Neural progenitor cell (in vitro differentiated cells): ENCODE measurements at regions not wholly inside any gene's neighbourhood (a gene's known extent, or its start where the extent isn't known, plus 50 kb on each side); places are given as distances from the start of the nearest gene placed in this dataset.

Source experiments
- EZH2 ChIP-seq: fragments of 200-600 bp; sonication (generic); IDR thresholded peaks from 2 replicates; pipeline ENCODE4 v1.6.1; 2017; ENCODE audit warnings: antibody characterized with exemption, mild to moderate bottlenecking, moderate library complexity
- TF ChIP-seq, protein P1 (sequence below): fragments of 200-600 bp; sonication (generic); IDR thresholded peaks from 2 replicates; pipeline ENCODE4 v1.5.1; 2017; ENCODE audit warnings: antibody characterized with exemption, mild to moderate bottlenecking

DNA sequence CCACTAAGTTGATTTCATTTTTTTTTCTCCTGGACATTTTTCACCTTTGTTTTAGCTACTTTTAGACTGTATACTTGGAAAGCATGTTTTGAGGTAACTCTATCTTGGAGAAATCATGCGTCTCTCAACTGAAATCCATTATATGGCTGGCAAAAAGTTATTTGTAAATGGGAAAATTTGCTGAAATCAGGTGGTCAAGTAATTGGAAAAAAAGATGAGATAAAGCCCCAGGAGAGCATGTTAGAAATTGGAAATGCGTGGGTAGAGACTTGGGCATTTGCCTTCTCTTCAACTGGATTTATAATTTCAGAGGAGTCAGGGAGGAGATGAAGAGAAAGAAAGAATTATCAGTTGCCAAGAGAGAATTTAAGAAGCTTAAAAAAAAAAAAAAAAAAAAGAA, 217.1 kb upstream of the MAP3K7 start:
- TF ChIP-seq, protein P1, sequence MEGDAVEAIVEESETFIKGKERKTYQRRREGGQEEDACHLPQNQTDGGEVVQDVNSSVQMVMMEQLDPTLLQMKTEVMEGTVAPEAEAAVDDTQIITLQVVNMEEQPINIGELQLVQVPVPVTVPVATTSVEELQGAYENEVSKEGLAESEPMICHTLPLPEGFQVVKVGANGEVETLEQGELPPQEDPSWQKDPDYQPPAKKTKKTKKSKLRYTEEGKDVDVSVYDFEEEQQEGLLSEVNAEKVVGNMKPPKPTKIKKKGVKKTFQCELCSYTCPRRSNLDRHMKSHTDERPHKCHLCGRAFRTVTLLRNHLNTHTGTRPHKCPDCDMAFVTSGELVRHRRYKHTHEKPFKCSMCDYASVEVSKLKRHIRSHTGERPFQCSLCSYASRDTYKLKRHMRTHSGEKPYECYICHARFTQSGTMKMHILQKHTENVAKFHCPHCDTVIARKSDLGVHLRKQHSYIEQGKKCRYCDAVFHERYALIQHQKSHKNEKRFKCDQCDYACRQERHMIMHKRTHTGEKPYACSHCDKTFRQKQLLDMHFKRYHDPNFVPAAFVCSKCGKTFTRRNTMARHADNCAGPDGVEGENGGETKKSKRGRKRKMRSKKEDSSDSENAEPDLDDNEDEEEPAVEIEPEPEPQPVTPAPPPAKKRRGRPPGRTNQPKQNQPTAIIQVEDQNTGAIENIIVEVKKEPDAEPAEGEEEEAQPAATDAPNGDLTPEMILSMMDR = no peak
- TF ChIP-seq EZH2 = no peak
